ENCODE measurements at regions not wholly inside any gene's neighbourhood (a gene's known extent, or its start where the extent isn't known, plus 50 kb on each side); places are given as distances from the start of the nearest gene placed in this dataset.
"Not testable (repeated sequence)": the region's sequence is repeated elsewhere in the genome, so short reads cannot be mapped to it uniquely, and the experiment has no call there.

GRCh38 chr3:69688400-69688799 is 50.9 kb upstream of the MITF start:
- no peak for DNase-seq
- Histone ChIP-seq H3K4me3 (no peak overlapping the region), H3K36me3 (no peaks in the 10 kb centered on the region), H3K4me1 (peaks cover 0 to 20% (median 3%) of the 10 kb centered on the region in 4 donors), H3K27me3 (no peaks in the 10 kb centered on the region), H3K27ac (no peak overlapping the region), H3K9me3 (no peaks in the 10 kb centered on the region)
- intact Hi-C loops (cut with DNase I; ENCODE audit: low total_unique reads), result loop anchor here (5.0 kb wide), 1 partner anchor 104 kb away; no protein-coding TSS in a partner anchor
- no peak for TF ChIP-seq CTCF (IDR thresholded peaks at IDR 0.05)

- H3K27ac ChIP-seq, result no peak overlapping the region
Observed at GRCh38 chr3:69687641-69688040, 51.6 kb upstream of the MITF start.

GRCh38 chr3:69686056-69686455 is 53.2 kb upstream of the MITF start:
- intact Hi-C loops (cut with DNase I; ENCODE audit: low total_unique reads), result loop anchor here (5.0 kb wide), 1 partner anchor 106 kb away; no protein-coding TSS in a partner anchor
- H3K27ac ChIP-seq, result no peak overlapping the region

More at GRCh38 chr3:69687641-69688040, 51.6 kb upstream of the MITF start:
- no peak for DNase-seq
- H3K4me3 ChIP-seq, result no peak overlapping the region
- H3K27me3 ChIP-seq, result no peaks in the 10 kb centered on the region
- intact Hi-C loops (cut with DNase I; ENCODE audit: low total_unique reads), result loop anchor here (5.0 kb wide), 1 partner anchor 105 kb away; no protein-coding TSS in a partner anchor
- no peaks in the 10 kb centered on the region for H3K9me3 ChIP-seq
- no peaks in the 10 kb centered on the region for H3K36me3 ChIP-seq
- peaks cover 0 to 20% (median 3%) of the 10 kb centered on the region in 4 donors for H3K4me1 ChIP-seq
- TF ChIP-seq CTCF (IDR thresholded peaks at IDR 0.05), result no peak

GRCh38 chr3:69684309-69684961 is 54.8 kb upstream of the MITF start:
- H3K4me3 ChIP-seq, result no peak overlapping the region
- peaks cover 0 to 14% (median 0%) of the 10 kb centered on the region in 4 donors for H3K4me1 ChIP-seq
- no peak for DNase-seq
- H3K36me3 ChIP-seq, result no peaks in the 10 kb centered on the region
- H3K27me3 ChIP-seq, result no peaks in the 10 kb centered on the region
- H3K9me3 ChIP-seq, result no peaks in the 10 kb centered on the region
- TF ChIP-seq CTCF (IDR thresholded peaks at IDR 0.05), result no peak
- H3K27ac ChIP-seq, result no peak overlapping the region
- intact Hi-C loops (cut with DNase I; ENCODE audit: low total_unique reads), result no loop called here

More at GRCh38 chr3:69686056-69686455, 53.2 kb upstream of the MITF start:
- Histone ChIP-seq H3K4me1 (peaks cover 0 to 17% (median 2%) of the 10 kb centered on the region in 4 donors), H3K27me3 (no peaks in the 10 kb centered on the region), H3K4me3 (no peak overlapping the region), H3K36me3 (no peaks in the 10 kb centered on the region), H3K9me3 (no peaks in the 10 kb centered on the region)
- TF ChIP-seq CTCF (IDR thresholded peaks at IDR 0.05), result no peak
- DNase-seq, result no peak

GRCh38 chr3:69683082-69683806 is 56.0 kb upstream of the MITF start:
- no peak for TF ChIP-seq CTCF (IDR thresholded peaks at IDR 0.05)
- Histone ChIP-seq H3K4me3 (no peak overlapping the region), H3K36me3 (no peaks in the 10 kb centered on the region), H3K27ac (no peak overlapping the region), H3K4me1 (peaks cover 0 to 14% (median 0%) of the 10 kb centered on the region in 4 donors), H3K9me3 (no peaks in the 10 kb centered on the region), H3K27me3 (no peaks in the 10 kb centered on the region)
- no peak for DNase-seq
- intact Hi-C loops (cut with DNase I; ENCODE audit: low total_unique reads), result no loop called here

- H3K4me3 ChIP-seq; H3K9me3 ChIP-seq; H3K27ac ChIP-seq; H3K4me1 ChIP-seq; intact Hi-C loops (cut with DNase I; ENCODE audit: low total_unique reads); H3K27me3 ChIP-seq; H3K36me3 ChIP-seq; DNase-seq: not testable (repeated sequence)
Observed at GRCh38 chr3:69677456-69677855, 61.8 kb upstream of the MITF start.

Measured in tibial artery (tissue), 4 donors.